Naive thymus-derived CD4-positive, alpha-beta T cell (primary cell): ENCODE measurements at regions not wholly inside any gene's neighbourhood (a gene's known extent, or its start where the extent isn't known, plus 50 kb on each side); places are given as distances from the start of the nearest gene placed in this dataset.

Experiments
- ATAC-seq: fragments of 150-1000 bp; cut with Tn5 transposase; 2 replicates; pipeline ENCODE4 v1.10.0; 2021; ENCODE audit warnings: mild to moderate bottlenecking, moderate library complexity
- CTCF ChIA-PET: fragments of 350-600 bp; sonication (Branson Sonifier 250); formaldehyde crosslinking; loops from one replicate; lab custom pipeline; 2021; ENCODE audit warnings: antibody characterized with exemption; lab: Charles Lee
- POLR2A ChIA-PET: fragments of 350-600 bp; sonication (Branson Sonifier 250); formaldehyde crosslinking; loops from one replicate; lab custom pipeline; 2021; ENCODE audit warnings: antibody characterized with exemption, inconsistent platforms; lab: Charles Lee
- DNase-seq, 9 donors: peaks; one replicate each; pipeline versions ENCODE4 v3.0.0 to v3.0.0-alpha.2; 2020 to 2022; ENCODE audit warnings: mixed read lengths in 1 of 9
- H3K27ac ChIP-seq: one replicate; pipeline ENCODE4 v1.7.0; 2013; ENCODE audit warnings: mild to moderate bottlenecking, low read depth, low read length, moderate library complexity
- H3K27me3 ChIP-seq, 2 donors: one replicate each; pipeline ENCODE4 v1.7.0; 2013; ENCODE audit warnings: low read length in 2 of 2, mild to moderate bottlenecking in 2 of 2, moderate library complexity in 2 of 2; ENCODE audit not compliant: control insufficient read depth in 2 of 2, insufficient read depth in 2 of 2
- H3K36me3 ChIP-seq, 3 experiments: 1 replicate in 2 of 3; 2 replicates in 1 of 3; pipeline ENCODE4 v1.7.0; 2013; ENCODE audit warnings: low read length in 3 of 3, mild to moderate bottlenecking in 3 of 3, moderate library complexity in 1 of 3; ENCODE audit not compliant: insufficient read depth in 3 of 3, control insufficient read depth in 2 of 3
- H3K4me1 ChIP-seq, 2 donors: one replicate each; pipeline ENCODE4 v1.7.0; 2013; ENCODE audit warnings: low read length in 2 of 2, mild to moderate bottlenecking in 2 of 2, moderate library complexity in 1 of 2; ENCODE audit not compliant: control insufficient read depth in 2 of 2, insufficient read depth in 2 of 2
- H3K4me3 ChIP-seq: 2 replicates; pipeline ENCODE4 v1.7.0; 2013; ENCODE audit warnings: mild to moderate bottlenecking, low read length
- H3K9me3 ChIP-seq, 3 experiments: 1 replicate in 2 of 3; 2 replicates in 1 of 3; pipeline ENCODE4 v1.7.0; 2013; ENCODE audit warnings: low read length in 3 of 3; ENCODE audit not compliant: control insufficient read depth in 2 of 3
- H3K27ac Mint-ChIP-seq, 9 donors: one replicate each; pipeline ENCODE4 v1.8.0; 2020 to 2022; ENCODE audit warnings: mixed read lengths in 9 of 9, mild to moderate bottlenecking in 8 of 9, moderate library complexity in 5 of 9, inconsistent platforms in 2 of 9
- H3K27me3 Mint-ChIP-seq, 5 donors: one replicate each; pipeline ENCODE4 v1.8.0; 2021 to 2022; ENCODE audit warnings: mixed read lengths in 5 of 5, mild to moderate bottlenecking in 1 of 5
- H3K36me3 Mint-ChIP-seq, 5 donors: one replicate each; pipeline ENCODE4 v1.8.0; 2020 to 2022; ENCODE audit warnings: mixed read lengths in 5 of 5, mild to moderate bottlenecking in 3 of 5, inconsistent platforms in 1 of 5
- H3K4me1 Mint-ChIP-seq, 7 donors: one replicate each; pipeline ENCODE4 v1.8.0; 2020 to 2022; ENCODE audit warnings: mixed read lengths in 7 of 7, mild to moderate bottlenecking in 3 of 7, inconsistent platforms in 1 of 7
- H3K4me3 Mint-ChIP-seq, 10 donors: one replicate each; pipeline ENCODE4 v1.8.0; 2020 to 2022; ENCODE audit warnings: mild to moderate bottlenecking in 10 of 10, mixed read lengths in 10 of 10, moderate library complexity in 6 of 10, inconsistent platforms in 2 of 10
- H3K9me3 Mint-ChIP-seq, 11 donors: one replicate each; pipeline ENCODE4 v1.8.0; 2020 to 2022; ENCODE audit warnings: mixed read lengths in 11 of 11, mild to moderate bottlenecking in 4 of 11, inconsistent platforms in 1 of 11, moderate library complexity in 1 of 11
- intact Hi-C, 2 donors: fragments of 100-400 bp; cut with micrococcal nuclease; formaldehyde crosslinking; loops; one replicate each; pipeline ENCODE4 v1.15.1; 2023

GRCh38 chr2:37858725-37859267 is 66.3 kb upstream of the RMDN2 start:
- Histone ChIP-seq H3K4me3 (no peak overlapping the region), H3K27ac (no peak overlapping the region), H3K27me3 (no peaks in the 10 kb centered on the region), H3K9me3 (peaks cover 0 to 8% (median 0%) of the 10 kb centered on the region in 3 experiments), H3K4me1 (no peaks in the 10 kb centered on the region), H3K36me3 (no peaks in the 10 kb centered on the region)
- peaks cover 0 to 10% (median 5%) of the 10 kb centered on the region in 11 donors for H3K9me3 Mint-ChIP-seq
- H3K36me3 Mint-ChIP-seq = peaks cover 0 to 5% (median 4%) of the 10 kb centered on the region in 5 donors
- DNase-seq = no peak
- POLR2A ChIA-PET = no interaction called here
- peaks cover 0 to 5% (median 0%) of the 10 kb centered on the region in 7 donors for H3K4me1 Mint-ChIP-seq
- H3K27me3 Mint-ChIP-seq = peaks cover 8 to 21% (median 18%) of the 10 kb centered on the region in 5 donors
- H3K4me3 Mint-ChIP-seq = no peak overlapping the region
- ATAC-seq = no peak
- intact Hi-C loops = no loop called here
- CTCF ChIA-PET = no interaction called here
- no peak overlapping the region for H3K27ac Mint-ChIP-seq

DNA sequence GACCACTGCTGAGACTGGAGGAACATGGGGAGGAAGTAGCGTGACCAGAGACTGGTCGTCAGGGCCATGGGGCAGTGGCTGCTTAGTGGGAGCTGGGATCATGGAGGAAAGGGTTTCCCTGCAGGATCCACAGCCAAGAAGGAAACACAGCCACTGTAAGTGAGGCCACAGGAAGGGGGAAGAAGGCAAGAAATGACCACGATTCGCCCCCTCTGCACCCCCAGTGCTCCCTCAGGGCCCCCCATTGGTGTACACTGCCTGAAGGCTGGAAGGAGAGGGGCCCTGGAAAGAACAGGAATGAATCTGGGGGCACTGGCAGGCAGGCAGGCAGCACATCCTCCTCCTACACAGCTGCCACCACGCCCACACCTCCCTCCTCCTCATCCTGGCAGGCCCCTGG is 62.5 kb upstream of the RMDN2 start:
- CTCF ChIA-PET = interaction anchor here (0.7 kb wide), 1 partner anchor 15 kb away, joined by 3 read pairs; no protein-coding TSS in a partner anchor
- H3K27me3 Mint-ChIP-seq = peaks cover 18 to 36% (median 28%) of the 10 kb centered on the region in 5 donors
- no peak for DNase-seq

GRCh38 chr2:37864217-37864616 is 60.9 kb upstream of the RMDN2 start:
- no peak overlapping the region for H3K4me3 Mint-ChIP-seq
- H3K9me3 Mint-ChIP-seq = peaks cover 0 to 6% (median 3%) of the 10 kb centered on the region in 11 donors
- Histone ChIP-seq H3K4me3 (no peak overlapping the region), H3K4me1 (no peaks in the 10 kb centered on the region), H3K36me3 (no peaks in the 10 kb centered on the region), H3K27ac (no peak overlapping the region), H3K9me3 (peaks cover 0 to 4% (median 0%) of the 10 kb centered on the region in 3 experiments), H3K27me3 (no peaks in the 10 kb centered on the region)
- peaks cover 0 to 4% (median 4%) of the 10 kb centered on the region in 5 donors for H3K36me3 Mint-ChIP-seq
- H3K4me1 Mint-ChIP-seq = no peaks in the 10 kb centered on the region
- ATAC-seq = no peak
- DNase-seq = no peak
- ChIA-PET POLR2A (no interaction called here), CTCF (no interaction called here)
- intact Hi-C loops = no loop called here
- H3K27me3 Mint-ChIP-seq = peaks cover 19 to 38% (median 28%) of the 10 kb centered on the region in 5 donors
- H3K27ac Mint-ChIP-seq = no peak overlapping the region

More for the DNA sequence above, 62.5 kb upstream of the RMDN2 start:
- POLR2A ChIA-PET = no interaction called here
- peaks cover 0 to 5% (median 4%) of the 10 kb centered on the region in 5 donors for H3K36me3 Mint-ChIP-seq
- peaks cover 0 to 8% (median 0%) of the 10 kb centered on the region in 3 experiments for H3K9me3 ChIP-seq
- intact Hi-C loops = no loop called here
- no peak overlapping the region for H3K27ac ChIP-seq
- H3K36me3 ChIP-seq = no peaks in the 10 kb centered on the region
- H3K4me1 ChIP-seq = no peaks in the 10 kb centered on the region
- H3K4me3 Mint-ChIP-seq = no peak overlapping the region
- H3K27ac Mint-ChIP-seq = no peak overlapping the region
- H3K4me3 ChIP-seq = no peak overlapping the region
- ATAC-seq = no peak
- no peaks in the 10 kb centered on the region for H3K4me1 Mint-ChIP-seq
- H3K9me3 Mint-ChIP-seq = peaks cover 0 to 10% (median 5%) of the 10 kb centered on the region in 11 donors
- no peaks in the 10 kb centered on the region for H3K27me3 ChIP-seq

- CTCF ChIA-PET = interaction anchor here (0.7 to 1.9 kb wide), 2 partner anchors 12 to 318 kb away, joined by 3 to 9 read pairs; no protein-coding TSS in a partner anchor
- Histone ChIP-seq H3K4me3 (no peak overlapping the region), H3K27me3 (no peaks in the 10 kb centered on the region), H3K36me3 (no peaks in the 10 kb centered on the region), H3K9me3 (no peaks in the 10 kb centered on the region), H3K27ac (no peak overlapping the region), H3K4me1 (no peaks in the 10 kb centered on the region)
- Mint-ChIP-seq H3K9me3 (peaks cover 0 to 3% (median 0%) of the 10 kb centered on the region in 11 donors), H3K27me3 (peaks cover 16 to 38% (median 28%) of the 10 kb centered on the region in 5 donors), H3K27ac (no peak overlapping the region), H3K36me3 (peaks cover 0 to 4% (median 0%) of the 10 kb centered on the region in 5 donors), H3K4me1 (peaks cover 0 to under 1% (median 0%) of the 10 kb centered on the region in 7 donors), H3K4me3 (no peak overlapping the region)
- POLR2A ChIA-PET = no interaction called here
- ATAC-seq = no peak
- DNase-seq = no peak
- intact Hi-C loops = no loop called here
These were observed 59.4 kb upstream of the RMDN2 start for GRCh38 chr2:37865640-37866039.

GRCh38 chr2:37866171-37866934 is 58.7 kb upstream of the RMDN2 start:
- Mint-ChIP-seq H3K36me3 (peaks cover 0 to 4% (median 0%) of the 10 kb centered on the region in 5 donors), H3K9me3 (peaks cover 0 to 3% (median 0%) of the 10 kb centered on the region in 11 donors), H3K4me1 (peaks cover 0 to 7% (median 0%) of the 10 kb centered on the region in 7 donors), H3K4me3 (no peak overlapping the region), H3K27ac (no peak overlapping the region), H3K27me3 (peaks cover 14 to 38% (median 28%) of the 10 kb centered on the region in 5 donors)
- ATAC-seq (no peak), DNase-seq (no peak)
- ChIA-PET CTCF (interaction anchor here (1.9 kb wide), 1 partner anchor 11 kb away, joined by 9 read pairs; no protein-coding TSS in a partner anchor), POLR2A (no interaction called here)
- no peaks in the 10 kb centered on the region for H3K27me3 ChIP-seq
- no peak overlapping the region for H3K27ac ChIP-seq
- no peaks in the 10 kb centered on the region for H3K36me3 ChIP-seq
- H3K4me1 ChIP-seq = no peaks in the 10 kb centered on the region
- H3K4me3 ChIP-seq = no peak overlapping the region
- H3K9me3 ChIP-seq = no peaks in the 10 kb centered on the region
- intact Hi-C loops = no loop called here

GRCh38 chr2:37867166-37867565 is 57.9 kb upstream of the RMDN2 start:
- H3K36me3 ChIP-seq = no peaks in the 10 kb centered on the region
- H3K9me3 Mint-ChIP-seq = peaks cover 0 to 3% (median 0%) of the 10 kb centered on the region in 11 donors
- H3K27me3 ChIP-seq = no peaks in the 10 kb centered on the region
- DNase-seq (no peak), ATAC-seq (no peak)
- POLR2A ChIA-PET = no interaction called here
- H3K4me1 Mint-ChIP-seq = peaks cover 0 to 15% (median 0%) of the 10 kb centered on the region in 7 donors
- no peak overlapping the region for H3K27ac ChIP-seq
- no peak overlapping the region for H3K4me3 ChIP-seq
- H3K9me3 ChIP-seq = no peaks in the 10 kb centered on the region
- no peak overlapping the region for H3K4me3 Mint-ChIP-seq
- intact Hi-C loops = no loop called here
- peaks cover 8 to 31% (median 24%) of the 10 kb centered on the region in 5 donors for H3K27me3 Mint-ChIP-seq
- CTCF ChIA-PET = no interaction called here
- H3K36me3 Mint-ChIP-seq = peaks cover 0 to 4% (median 0%) of the 10 kb centered on the region in 5 donors
- no peaks in the 10 kb centered on the region for H3K4me1 ChIP-seq
- H3K27ac Mint-ChIP-seq = no peak overlapping the region
